ENCODE measurements at regions not wholly inside any gene's neighbourhood (a gene's known extent, or its start where the extent isn't known, plus 50 kb on each side); places are given as distances from the start of the nearest gene placed in this dataset.

DNA sequence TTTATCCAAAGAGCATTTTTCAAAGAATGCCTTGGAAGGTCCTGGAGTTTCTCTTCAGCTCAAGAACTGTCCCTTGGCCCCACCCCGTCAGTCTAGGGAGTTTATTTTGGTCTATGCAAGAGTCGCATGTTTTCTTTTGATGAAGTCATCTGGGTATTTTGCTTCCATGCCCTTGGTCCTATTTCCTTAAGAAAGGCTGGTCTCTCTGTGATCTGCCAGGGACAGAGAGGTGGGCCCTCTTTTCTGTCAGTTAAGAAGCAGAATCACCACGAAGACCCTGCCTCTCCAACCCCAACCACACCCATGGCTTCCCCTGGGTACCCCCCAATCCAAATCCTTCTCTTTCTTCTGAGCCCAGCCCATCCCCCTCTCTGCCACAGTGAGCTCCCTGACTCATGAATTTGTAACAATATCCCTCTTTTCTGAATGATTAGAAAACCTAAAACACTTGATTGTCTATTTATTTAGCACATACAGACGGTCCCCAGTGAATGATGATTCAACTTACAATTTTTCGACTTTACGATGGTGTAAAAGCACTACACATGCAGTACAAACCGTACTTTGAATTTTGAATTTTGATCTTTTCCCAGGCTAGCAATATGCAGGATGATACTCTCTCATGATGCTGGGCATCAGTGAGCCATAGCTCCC is 163.5 kb upstream of the ADRA1B start:
- DNase-seq (ENCODE audit: low spot score) = no peak
- intact Hi-C loops (cut with DNase I) = no loop called here

GRCh38 chr5:159758189-159758588 is 158.1 kb upstream of the ADRA1B start:
- DNase-seq (ENCODE audit: low spot score) = no peak
- intact Hi-C loops (cut with DNase I) = no loop called here

DNA sequence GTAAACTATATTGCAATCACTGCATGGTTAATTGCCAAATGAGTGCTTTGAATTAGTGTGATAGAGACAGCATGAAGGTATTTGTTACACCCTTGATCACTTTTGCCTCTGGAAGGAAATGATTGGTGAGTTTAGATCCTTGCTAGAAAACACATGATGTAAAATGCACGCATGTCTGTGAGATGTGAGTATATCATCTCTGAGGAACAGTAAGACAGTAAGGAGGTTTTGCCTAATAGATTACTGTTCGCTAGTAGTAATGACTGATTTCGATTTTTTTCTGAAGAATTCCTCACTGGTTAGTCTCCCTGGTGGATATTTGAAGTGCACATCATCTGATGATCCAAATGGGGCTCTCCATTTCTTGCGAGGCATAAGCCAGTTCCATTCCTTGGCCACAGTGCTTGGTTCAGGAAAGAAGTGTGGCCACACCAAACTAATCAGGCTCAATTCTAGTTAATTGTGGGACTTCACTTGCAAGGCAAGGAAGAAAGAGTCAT is 156.4 kb upstream of the ADRA1B start:
- no peak for DNase-seq (ENCODE audit: low spot score)
- intact Hi-C loops (cut with DNase I) = loop anchor here in 1 of 2 donors (10.0 kb wide), 1 partner anchor 245 kb away; no protein-coding TSS in a partner anchor

DNA sequence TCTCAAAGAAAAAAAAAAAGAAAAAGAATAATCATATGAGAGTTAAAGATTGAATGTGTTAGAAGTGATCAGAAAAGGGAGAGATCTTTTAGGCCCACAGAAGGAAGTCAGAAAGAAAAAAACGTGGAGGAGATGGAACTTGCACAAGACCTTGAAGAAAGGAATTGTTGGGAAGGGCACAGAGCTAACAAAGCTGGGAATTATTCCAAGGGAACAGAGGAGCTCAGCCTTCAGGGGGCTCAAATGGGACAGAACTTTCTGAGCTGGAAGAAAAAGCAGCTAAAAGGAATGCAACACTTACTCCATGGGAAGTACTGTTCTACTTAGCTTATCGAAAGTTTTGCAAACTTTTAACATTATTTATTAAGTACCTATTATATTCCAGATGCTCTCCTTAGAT is 153.4 kb upstream of the ADRA1B start:
- intact Hi-C loops (cut with DNase I) = loop anchor here in 1 of 2 donors (10.0 kb wide), 1 partner anchor 248 kb away; no protein-coding TSS in a partner anchor
- no peak for DNase-seq (ENCODE audit: low spot score)

GRCh38 chr5:159763562-159763961 is 152.7 kb upstream of the ADRA1B start:
- intact Hi-C loops (cut with DNase I) = loop anchor here in 1 of 2 donors (10.0 kb wide), 1 partner anchor 249 kb away; no protein-coding TSS in a partner anchor
- no peak for DNase-seq (ENCODE audit: low spot score)

DNA sequence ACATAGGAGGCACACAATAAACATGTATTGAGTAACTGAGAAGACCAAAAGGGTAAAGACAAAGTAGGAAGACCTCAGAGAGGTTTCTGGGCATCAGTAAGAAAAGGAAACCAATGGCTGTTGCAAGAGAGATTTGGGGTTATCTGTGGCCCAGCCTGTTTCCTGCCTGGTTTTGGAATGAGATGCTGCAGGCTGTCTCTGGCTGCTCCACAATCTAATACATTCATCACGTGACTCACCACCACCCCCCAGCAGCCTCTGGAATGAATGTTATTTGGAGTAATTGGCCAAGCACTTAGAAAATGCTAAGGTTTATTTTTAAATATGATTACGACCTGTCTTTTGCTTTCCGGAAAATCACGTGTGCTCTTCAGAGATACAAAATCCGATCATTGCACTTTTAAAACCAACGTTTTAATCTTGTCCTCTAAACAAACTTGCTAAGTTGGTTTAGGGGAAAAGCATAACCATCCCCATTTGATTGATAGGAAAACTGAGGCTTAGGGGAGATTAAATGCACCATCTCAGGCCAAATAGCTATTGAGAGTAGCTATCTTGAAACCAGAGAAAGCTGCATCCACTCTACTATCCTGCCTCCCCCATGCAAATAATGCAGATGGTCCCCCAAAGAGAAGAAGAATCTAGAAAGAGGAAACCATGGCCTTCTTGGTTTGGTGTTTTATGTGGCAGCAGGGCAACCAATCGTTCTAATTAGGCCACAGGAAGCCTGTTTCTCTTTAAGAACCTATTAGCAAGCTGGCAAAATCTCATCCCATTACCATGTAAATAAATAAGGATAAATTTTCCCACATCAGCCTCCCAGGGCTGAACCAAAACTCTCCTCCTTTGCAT is 151.8 kb upstream of the ADRA1B start:
- intact Hi-C loops (cut with DNase I) = loop anchor here in 1 of 2 donors (5.0 to 10.0 kb wide), 2 partner anchors 148 to 250 kb away; no protein-coding TSS in a partner anchor
- no peak for DNase-seq (ENCODE audit: low spot score)

GRCh38 chr5:159765135-159765433 is 151.2 kb upstream of the ADRA1B start:
- DNase-seq (ENCODE audit: low spot score) = no peak
- intact Hi-C loops (cut with DNase I) = loop anchor here in 1 of 2 donors (5.0 to 10.0 kb wide), 2 partner anchors 147 to 250 kb away; no protein-coding TSS in a partner anchor

DNA sequence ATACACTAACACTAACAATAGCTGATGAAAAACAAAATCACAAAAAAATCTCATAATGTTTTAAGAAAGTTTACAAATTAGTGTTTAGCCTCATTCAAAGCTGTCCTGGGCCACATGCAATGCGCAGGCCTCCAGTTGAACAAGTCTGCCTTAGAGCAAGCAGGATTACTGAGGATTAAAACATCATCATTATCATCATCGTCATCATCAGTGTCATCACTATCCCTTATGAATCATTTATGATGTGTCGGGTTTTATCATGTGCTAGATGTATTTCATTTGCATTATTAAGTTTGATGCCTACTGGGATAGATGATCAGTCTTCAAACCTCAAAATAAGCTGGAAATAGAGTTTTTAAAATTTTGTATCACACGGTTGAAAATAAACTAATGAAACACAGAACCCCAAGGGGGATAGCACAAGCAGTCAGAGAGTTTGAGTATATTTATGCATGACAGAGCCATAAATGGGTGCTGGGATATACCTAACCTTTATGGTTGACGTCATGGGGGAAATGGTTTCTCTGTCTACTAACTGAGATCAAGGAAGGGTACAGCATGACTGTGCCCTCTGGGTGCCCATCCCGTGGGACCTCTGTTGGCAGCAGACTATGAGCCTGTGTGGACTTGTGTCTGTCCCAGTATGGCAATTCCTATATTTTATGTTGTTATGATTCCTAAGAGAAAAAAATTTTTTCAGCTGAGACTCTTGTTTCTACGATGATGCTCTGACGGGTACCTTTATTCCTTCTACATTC is 150.3 kb upstream of the ADRA1B start:
- no peak for DNase-seq (ENCODE audit: low spot score)
- intact Hi-C loops (cut with DNase I) = loop anchor here in 1 of 2 donors (5.0 to 10.0 kb wide), 2 partner anchors 146 to 251 kb away; no protein-coding TSS in a partner anchor

DNA sequence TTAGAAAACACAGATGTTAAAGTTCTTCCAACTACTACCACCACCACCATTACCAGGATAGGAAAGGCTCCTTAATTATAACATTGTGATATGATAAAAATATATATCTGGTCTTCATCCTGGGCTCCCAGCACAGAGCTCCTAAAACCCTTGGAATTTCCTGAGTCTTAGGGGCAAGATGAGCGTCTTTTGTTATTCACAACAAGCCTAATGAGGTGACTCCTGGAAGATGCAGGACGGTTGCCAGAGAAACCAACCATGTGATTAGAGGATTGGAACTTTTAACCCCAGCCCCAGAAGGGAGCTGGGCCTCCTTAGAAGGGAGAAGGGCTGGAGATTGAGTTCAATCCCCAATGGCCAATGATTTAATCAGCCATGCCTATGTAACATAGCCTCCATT is 148.0 kb upstream of the ADRA1B start:
- no peak for DNase-seq (ENCODE audit: low spot score)
- intact Hi-C loops (cut with DNase I) = loop anchor here in 1 of 2 donors (5.0 to 10.0 kb wide), 2 partner anchors 144 to 253 kb away; no protein-coding TSS in a partner anchor

DNA sequence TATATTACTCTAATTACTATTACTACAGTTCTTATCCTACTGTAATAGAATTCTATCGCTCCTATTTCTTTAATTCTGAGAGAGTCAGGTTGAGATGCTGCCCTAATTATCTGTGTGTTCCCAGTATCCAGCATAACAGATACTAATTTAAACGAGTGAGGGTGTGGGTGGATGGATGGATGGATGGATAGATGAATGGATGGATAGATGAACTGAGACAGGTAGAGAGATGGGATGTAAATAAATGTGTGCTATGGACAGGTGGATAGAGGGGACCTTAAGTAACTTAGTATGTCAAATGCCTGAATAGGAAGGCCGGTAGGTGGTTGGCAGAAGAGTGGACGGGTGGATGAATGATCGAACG is 143.6 kb upstream of the ADRA1B start:
- intact Hi-C loops (cut with DNase I) = no loop called here
- no peak for DNase-seq (ENCODE audit: low spot score)

GRCh38 chr5:159773062-159773924 is 143.0 kb upstream of the ADRA1B start:
- intact Hi-C loops (cut with DNase I) = no loop called here
- DNase-seq (ENCODE audit: low spot score) = peak; percentile 96

GRCh38 chr5:159774476-159775031 is 141.7 kb upstream of the ADRA1B start:
- intact Hi-C loops (cut with DNase I) = no loop called here
- DNase-seq (ENCODE audit: low spot score) = no peak

GRCh38 chr5:159775890-159776289 is 140.4 kb upstream of the ADRA1B start:
- intact Hi-C loops (cut with DNase I) = no loop called here
- DNase-seq (ENCODE audit: low spot score) = no peak

- no peak for DNase-seq (ENCODE audit: low spot score)
- intact Hi-C loops (cut with DNase I) = no loop called here
Observed at GRCh38 chr5:159777049-159777660, 139.1 kb upstream of the ADRA1B start.

DNA sequence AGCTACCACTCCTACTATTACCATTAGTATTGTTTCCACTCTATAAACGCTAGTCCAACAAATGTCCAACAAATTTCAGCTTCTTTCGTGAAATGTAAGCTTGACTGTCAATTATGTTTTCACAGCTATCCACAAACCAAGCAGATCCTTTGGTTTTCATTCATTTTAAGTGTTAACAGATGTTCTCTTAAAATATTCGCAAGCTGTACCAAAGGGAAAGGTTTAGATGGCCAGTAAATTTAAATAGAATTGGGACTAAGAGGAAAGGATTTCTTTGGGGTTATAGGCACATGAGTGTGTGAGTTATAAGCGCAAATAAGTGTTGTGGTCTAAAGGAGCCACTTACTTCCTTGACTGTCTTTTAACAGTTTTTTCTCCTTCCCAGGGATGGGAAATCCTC is 136.8 kb upstream of the ADRA1B start:
- DNase-seq (ENCODE audit: low spot score) = no peak
- intact Hi-C loops (cut with DNase I) = no loop called here

DNA sequence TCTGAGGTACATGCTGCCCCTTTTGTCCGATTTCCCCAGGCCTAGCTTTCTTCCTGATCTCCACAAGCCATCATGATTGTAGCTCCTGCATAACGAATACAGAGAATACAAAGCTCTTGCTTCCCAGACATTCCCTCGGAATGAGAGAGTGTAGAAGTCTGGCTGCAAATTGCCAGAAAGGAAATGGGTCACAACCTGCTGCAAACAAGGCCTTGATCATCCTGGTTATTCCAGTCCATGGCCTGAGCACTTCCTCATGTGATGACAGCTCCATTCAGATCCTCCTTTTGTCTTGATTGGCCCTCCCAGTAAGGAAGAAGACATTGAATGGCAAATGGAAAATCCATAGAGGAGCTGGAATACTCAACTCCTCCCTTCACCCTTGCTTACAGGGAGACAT is 136.0 kb upstream of the ADRA1B start:
- intact Hi-C loops (cut with DNase I) = no loop called here
- no peak for DNase-seq (ENCODE audit: low spot score)

DNA sequence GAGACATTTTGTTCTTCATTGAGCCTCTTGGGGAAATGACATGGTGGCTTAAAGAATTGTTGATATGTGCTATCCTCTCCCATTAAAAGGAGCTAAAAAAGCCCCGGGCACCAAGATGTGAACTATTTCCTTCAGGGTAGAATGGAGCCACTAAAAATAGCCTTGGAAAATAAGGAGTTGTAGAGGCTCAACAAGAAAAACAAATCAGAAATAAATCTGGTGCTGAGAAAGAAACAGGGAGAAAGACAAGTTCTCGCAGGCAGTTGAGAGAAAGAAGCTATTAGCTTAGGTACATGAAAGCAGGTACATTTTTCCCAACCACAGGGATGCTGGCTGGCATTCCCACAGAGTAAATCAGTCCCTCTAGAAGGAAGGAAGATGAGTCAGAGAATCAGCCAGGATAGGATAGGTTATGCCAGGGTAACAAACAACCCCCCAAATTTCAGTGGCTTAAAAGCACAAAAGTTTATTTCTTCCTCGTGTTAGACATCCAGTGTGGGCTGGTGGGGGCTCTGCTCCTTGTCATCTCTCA is 134.6 kb upstream of the ADRA1B start:
- no peak for DNase-seq (ENCODE audit: low spot score)
- intact Hi-C loops (cut with DNase I) = no loop called here
